ENCODE measurements at regions not wholly inside any gene's neighbourhood (a gene's known extent, or its start where the extent isn't known, plus 50 kb on each side); places are given as distances from the start of the nearest gene placed in this dataset.
A peak's percentile ranks its signal among the peaks of the same experiment; 100 is the strongest.
"Not testable (repeated sequence)": the region's sequence is repeated elsewhere in the genome, so short reads cannot be mapped to it uniquely, and the experiment has no call there.

DNA sequence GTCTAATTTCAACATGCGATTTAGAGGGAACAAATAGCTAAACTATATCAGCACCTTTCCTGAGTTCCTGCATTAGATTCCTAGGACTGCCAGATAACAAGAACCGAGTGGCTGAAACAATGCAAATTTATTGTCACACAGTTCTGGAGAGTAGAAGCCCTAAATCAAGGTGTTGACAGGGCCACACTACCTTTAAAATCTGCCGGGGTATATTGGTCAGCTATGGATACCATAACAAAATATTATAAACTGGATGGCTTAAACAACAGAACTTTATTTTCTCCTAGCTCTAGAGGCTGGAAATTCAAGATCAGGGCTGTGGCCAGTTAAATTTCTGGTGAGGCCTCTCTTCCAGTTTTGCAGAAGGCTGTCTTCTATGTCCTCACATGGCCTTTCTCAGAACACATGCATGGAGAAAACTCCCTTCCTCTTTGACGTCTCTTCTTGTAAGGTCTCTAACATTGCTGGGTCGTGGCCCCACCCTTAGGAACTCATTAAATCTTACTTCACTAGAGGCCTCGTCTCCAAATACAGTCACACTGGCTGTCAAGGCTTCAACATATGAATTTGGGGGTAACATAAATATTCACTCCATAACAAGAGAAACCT is 144.3 kb downstream of the FCRL5 start:
- DNase-seq: no peak

DNA sequence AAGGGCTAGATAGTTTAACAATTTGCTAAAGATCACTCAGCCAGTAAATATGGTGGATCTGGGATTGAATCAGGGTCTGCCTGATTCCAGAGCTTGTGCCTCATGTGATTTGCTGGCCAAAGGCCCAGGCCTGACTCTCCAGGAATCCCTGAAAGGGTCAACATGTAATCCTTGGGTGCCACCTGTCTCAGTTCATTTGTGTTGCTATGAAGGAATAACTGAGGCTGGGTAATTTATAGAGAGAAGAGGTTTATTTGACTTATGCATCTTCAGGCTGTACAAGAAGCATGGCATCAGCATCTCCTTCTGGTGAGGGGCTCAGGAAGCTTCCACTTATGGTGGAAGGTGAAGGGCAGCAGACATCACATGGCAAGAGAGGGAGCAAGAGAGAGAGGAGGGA is 144.9 kb downstream of the FCRL5 start:
- DNase-seq: no peak

DNA sequence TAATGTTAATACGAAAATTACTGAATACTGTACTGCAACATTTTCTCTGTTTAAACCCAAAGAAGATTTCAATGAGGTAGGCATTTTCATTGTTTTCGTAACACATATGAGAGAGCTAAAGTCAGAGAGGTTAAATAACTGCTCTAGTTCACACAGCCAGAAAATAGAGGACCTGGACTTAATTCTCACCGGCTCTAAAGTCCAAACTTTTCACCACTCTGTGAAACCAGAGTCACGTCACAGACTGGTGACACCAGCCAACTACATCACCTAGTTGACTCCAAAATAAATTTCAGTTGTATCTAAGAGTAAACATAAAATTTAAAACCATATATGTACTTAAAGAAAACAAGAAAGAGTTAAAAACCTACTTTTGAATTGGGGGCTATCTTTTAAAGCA is 146.7 kb downstream of the FCRL5 start:
- DNase-seq: no peak

DNA sequence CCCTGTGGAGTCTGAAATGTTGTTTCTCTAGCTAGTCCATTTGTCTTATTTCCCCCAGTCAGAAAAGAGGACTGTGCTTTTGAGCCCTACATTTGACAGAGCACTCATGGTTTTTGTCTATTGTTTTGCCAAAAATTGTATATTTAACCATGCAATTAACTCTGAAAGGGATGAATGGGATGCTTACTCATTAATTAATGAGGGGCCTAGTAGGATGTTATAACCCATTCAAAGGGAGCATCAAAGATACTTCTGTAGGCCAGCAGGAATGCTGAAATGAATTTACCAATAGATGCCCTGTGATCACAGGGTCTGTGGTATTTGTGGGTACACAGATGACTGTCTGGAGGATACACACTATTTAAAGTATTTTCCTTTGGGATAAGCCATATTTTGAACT is 147.7 kb downstream of the FCRL5 start:
- no peak for DNase-seq

DNA sequence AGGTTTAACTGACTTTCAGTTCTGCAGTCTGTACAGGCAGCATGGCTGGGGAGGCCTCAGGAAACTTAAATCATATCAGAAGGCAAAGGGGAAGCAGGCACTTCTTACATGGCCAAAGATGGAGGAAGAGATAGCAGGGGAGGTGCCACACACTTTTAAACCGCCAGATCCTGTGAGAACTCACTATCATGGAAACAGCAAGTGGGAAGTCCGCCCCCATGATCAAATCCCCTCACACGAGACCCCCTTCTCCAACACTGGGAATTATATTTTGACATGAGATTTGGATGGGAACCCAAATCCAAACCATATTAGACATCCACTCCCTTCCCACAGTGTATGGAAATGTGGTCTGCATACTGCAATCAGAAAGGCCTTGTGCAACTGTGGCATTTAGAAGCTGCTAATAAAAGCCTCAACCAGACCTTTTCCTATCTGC is 148.2 kb downstream of the FCRL5 start:
- DNase-seq: peak; percentile 47

DNA sequence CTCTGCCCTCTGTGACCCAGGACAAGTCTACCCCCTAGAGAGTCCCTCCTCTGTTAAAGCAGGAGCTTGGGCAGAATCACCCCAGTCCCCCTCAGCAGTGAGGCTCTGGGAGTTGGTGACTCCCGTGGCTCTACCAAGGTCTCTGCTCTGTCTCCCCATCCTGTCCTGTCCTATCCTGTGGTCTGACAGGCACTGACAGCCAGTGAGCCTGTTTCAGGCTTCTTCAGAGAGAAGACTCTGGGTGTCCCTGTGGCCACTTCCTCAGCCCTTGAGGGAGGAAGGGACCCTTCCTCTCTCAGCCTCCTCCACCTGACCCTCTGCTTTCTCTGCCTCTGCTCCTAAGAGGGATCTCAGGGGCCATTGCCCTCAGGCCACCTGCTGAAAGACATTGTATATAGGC is 148.7 kb downstream of the FCRL5 start:
- DNase-seq: no peak

DNA sequence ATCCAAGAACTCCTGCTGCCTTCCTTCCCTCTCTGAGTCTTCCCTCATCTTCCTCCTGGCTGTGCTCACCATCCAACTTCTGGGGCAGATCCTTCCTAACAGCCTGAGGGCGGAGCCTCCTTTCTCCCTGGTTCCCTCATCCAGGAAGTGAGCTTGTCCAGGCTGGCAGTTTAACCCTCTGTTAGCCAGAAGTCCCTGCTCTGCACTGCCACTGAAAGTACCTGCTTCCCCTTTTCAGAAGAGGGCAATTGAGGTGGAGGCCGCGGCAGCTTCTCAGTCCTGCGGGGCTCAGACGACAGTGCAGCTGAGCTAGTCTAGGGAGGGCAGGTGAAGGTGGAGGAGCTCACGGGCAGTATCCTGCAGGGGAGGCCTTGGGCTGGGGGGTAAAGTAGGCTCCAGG is 149.1 kb downstream of the FCRL5 start:
- DNase-seq: peak; percentile 89

DNA sequence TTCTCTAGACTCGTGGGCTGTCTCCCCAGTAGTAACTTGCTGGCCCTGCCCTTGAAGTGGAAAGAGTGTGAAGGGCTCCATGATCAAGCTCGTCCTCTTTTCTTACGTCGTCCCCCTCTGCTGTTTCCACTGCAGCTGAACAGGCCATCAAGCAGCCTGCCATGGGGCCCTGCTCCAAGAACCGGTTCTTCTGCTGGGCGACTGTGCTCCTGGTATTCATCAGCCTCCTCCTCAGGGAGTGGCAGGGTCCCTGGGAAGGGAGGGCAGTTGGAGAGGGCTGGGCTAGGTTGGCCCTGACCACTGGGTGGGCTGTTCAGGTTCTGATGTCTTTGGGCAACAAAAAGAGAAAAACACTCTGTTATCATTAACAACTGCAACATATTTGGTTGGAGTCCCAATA is 151.5 kb downstream of the FCRL5 start:
- no peak for DNase-seq

DNA sequence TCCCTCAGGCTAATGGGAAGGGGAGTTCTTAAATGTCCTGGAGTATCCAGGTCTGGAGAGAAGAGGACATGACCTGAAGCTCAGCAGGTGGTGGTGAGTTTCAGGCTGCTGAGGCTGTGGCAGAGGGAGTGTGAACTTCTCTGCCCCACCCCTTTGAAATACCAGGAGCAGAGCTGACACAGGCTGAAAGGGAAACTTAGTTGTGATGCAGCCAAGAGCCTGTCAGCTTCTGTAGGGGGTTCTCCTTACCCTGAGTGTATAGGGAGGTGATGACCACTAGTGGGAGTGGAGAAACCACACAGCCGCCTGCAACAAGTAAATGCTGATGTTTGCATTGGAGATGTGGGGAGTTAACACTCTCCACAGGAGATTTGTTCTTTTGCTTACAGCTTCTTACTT is 152.3 kb downstream of the FCRL5 start:
- DNase-seq: peak; percentile 85

DNA sequence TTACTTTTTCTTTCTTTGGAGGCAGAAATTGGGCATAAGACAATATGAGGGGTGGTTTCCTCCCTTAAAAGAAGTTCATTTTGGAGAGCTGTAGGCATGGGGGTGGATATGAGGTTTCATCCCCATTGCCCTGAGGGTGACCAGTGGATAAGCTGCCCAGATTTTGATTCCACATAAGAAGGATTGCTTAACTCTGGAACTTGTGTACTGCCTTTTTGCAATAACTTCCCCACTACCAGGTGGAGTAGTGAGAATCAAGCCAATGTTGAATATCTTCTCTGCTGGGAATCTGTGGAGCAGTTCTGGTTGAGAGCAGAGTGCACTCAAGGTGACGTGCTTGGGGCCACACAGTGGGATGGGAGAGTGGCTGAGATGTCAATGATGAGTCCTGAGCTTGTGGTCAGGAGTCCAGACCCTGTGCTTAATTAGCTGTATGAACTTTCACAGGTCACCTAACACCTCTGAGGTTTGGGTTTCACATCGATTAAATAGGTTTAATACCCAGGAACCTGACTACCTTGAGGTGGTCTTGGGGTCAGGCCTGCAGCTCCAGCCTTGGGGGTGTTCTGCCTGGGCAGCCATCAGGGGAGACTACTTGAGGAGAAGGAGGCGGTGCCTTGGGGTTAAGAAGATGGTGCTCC is 152.9 kb downstream of the FCRL5 start:
- no peak for DNase-seq

DNA sequence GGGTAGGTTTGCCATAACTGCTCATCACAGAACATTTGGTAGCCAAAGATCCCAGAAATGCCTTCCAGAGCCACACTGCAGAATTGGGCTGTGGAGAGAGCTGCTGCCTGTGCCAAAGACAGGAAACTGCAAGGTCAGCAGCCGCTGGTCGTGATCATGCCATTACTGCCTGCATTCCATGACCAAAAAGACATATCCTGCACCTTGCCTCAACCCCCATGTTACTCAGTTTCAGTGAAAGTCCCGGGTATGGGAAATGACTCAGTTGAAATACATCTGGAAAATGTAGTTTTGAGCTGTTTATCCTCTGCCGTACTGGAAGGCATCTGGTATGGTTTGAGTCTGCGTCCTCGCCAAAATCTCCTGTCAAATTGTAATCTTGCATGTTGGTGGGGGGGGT is 161.7 kb downstream of the FCRL5 start:
- DNase-seq: peak; percentile 46

DNA sequence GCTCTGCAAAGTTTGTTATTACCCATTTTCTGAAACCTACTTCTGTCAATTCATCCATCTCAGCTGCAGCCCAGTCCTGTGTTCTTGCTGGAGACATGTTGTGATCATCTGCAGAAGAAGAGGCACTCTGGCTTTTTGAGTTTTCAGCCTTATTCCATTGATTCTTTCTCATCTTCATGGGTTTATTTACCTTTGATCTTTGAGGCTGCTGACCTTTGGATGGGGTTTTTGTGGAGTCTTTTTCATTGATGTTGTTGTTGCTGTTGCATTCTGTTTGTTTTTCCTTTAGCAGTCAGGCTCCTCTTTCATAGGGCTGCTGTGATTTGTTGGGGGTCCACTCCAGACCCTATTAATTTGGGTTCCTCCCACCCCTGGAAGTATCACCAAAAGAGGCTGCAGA is 164.3 kb downstream of the FCRL5 start:
- DNase-seq: no peak

DNA sequence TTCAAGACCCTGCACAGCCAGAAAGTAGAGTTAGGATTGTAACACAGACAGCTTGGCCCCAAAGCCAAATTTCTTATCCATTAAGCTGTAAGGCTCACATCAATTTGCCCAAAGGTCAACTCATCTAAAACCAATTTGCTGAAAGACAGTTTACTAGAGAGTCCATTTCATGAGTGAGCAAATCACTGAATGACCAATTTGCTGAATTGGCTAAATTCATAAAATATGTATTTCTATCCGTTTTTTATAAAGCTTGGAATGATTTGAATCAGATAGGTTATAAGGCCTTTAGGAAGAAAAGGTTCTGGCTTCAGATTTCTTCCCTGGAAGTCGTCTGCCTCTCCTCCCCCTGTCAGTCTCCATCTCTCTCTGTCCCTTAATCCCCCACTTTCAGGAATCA is 168.1 kb downstream of the FCRL5 start:
- DNase-seq: no peak

DNA sequence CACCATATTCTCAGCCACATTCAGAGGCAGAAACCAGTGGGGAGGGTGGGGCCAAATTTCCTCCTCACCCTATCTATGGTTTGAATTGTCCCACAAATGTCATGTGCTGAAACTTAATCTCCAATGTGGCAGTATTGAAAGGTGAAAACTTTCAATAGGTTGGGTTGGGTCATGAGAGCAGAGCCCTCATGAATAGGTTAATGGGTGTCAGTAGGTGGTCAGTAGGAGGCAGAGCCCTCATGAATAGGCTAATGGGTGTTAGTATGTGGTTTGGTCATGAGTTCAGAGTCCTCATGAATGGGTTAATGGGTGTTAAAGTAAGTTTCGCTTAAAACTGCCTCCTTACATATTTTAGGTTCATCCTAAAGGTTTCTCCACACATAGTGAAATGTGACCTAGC is 170.0 kb downstream of the FCRL5 start:
- DNase-seq: no peak

DNA sequence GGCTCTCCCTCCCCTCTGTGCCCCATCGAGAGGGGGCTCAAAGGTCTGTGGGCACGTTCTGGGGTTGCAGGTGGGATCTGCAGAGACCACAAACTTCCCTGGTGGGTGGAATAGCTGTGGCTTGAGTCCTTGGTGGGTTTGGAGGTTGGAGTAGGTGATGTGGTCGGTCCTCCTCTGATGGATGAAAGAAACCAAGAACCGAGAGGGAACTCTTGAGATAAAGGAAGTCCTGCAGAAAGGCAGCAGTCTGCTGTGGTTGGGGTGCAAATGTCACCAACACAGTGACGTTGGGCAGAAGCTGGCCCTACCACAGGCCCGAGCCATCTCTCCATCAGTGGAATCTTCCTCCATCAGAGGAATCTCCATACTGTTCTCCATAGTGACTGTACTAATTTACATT is 171.8 kb downstream of the FCRL5 start:
- DNase-seq: no peak

DNA sequence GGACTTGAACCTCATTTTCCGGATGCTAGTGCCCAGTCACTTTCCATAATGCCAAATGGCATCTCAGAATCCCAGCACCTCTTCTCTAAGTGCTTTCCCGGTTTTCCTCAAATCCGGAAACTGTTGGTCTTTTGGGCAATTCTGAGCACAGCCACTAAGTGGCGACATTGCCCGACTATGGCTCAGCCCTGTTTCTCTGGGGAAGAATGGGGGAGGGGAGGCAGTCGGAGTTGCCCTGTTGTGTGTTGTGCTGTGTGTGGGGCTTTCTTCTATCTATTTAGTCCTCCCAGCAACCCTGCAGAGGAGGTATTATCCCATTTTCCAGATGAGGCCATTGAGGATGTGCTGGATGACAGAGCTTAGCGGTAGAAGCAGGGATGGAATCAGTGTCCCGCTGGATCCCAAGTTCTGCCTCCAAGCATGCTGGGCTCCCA is 175.0 kb downstream of the FCRL5 start:
- DNase-seq: peak; percentile 57

DNA sequence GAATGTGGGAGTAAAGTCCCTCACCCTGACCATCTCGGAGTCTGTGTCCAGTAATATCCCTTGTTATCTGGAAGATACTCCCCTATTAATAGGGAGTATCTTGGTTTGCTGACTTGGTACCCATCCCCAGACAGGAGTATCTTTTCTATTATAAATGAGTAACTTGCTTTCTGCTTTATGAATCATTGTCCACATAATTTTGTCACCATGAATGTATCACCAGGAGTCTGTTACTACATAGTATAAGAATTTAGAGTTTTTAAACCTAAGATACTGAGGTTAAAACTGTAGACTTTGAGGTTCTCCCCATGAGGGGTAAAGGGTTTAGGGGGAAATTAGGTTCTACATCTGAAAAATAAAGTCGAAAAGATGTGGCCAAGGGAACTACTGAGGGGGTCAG is 175.6 kb downstream of the FCRL5 start:
- no peak for DNase-seq

DNA sequence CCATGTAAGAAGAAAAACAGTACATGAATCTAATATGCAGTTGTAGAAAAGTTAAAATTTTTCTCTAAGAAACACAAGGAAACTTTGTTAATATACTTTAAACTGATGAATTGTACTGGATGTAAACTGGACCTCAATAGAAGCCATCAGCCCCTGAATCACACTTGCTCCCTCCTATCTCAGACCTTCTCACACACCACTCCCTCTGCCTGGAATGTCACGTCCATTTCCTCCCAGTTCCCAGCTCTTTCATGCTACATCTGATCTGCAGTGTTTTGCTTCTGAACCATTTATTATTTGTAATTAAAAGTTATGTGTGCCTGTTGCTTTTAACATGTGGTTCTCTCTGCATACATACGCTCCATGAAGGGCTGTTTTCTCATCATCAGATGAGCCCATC is 180.0 kb downstream of the FCRL5 start:
- not testable (repeated sequence) for DNase-seq

DNA sequence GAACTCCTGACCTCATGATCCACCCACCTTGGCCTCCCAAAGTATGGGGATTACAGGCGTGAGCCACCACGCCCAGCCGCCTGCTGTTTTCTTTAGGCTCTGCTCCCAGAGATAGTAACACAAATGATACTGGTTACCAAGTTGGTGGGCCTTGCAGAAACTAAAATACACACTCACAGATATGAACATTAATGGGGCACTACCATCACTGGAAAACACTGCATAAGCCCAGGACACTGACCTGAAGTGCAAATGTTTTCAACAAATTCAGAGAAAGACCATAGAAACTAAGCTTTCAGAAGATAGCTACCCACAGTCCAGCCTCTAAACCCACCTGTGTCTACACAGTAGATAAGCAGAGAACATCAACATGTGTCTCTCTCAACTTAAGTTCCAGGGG is 180.5 kb downstream of the FCRL5 start:
- DNase-seq: no peak

DNA sequence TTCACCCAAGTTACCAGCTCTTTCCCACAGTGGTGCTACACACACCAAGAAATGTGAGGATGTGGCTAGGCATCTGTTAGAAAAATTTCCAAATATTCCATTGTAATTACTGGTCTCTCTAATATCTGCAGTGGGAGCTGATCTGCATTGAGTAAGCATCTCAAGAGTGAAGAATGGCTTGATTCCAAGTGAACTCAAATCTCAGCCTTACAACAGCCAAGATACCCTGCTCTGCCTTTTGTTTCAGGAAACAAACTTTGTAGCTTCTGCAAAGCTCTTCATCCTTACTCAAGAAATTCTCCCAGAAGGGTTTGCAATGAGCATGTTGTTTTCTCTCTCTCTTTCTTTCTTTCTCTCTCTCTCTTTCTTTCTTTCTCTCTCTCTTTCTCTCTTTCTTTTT is 181.1 kb downstream of the FCRL5 start:
- peak; percentile 57 for DNase-seq

DNA sequence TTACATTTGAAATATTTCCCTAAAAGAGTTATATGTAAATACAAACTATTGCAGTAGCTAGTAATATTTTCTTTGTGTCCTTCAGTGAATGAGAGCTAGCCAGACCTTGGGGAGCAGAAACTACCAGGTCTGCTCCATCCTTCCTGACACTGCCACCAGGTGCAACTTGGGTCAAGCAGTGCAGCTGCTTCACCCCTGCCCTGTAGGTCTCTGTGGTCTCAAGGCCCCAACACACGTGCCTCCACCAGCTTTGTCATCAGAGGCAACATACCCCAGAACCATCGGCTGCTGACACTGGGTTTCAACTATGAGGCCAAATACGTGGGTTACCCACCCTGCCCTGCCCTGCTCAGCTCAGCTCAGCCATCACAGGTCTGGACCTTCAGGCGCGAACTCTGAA is 181.6 kb downstream of the FCRL5 start:
- DNase-seq: peak; percentile 94

DNA sequence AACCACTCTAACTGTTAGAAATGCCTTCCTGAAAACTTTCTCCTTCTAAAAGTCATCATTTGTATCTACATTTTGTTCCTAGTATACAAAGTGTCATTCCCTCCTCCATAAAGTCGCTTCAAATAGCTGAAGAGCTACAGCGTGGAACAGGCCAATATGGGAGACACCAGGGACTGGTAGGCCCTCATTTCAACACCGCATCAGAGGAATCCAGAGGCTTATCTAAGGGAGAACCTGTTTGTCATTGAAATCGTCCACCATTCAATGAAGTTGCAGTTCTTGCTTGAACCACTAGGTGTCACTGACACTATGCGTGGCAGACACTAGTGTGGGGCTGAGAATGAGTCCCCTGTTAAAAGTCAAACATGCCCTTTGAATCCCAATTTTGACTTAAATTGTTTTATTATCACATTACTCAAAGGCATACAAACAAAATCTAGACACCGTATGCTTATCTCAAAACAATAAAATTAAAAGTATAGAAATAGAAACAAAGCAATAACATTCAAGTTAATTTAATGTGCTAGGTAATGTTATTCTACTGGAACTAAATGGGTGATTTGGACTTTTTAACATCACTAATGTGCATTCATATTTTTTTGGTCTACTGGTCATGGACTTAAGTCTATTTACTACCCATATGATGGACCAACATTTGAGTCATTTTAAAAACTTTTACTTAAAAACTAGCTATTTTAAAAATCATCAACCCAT is 182.3 kb downstream of the FCRL5 start:
- DNase-seq: peak; percentile 88

DNA sequence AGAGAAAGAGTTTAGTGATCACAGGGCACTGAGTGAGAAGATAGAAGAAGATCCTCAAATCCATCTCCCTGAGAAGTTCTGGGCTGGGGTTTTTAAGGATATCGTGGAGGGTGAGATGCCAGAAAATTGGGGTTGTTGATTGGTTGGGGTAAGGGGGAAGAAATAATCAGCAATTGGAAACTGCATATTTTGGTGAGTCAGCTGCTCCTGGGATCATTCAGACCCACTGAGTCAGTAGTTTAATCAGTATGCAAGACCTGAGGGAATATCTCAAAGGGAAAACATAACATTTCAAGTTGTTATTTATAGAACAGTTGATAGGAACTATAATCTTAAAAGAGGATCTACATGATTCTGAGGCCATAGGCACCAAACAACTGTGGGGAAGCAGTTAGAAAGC is 183.4 kb downstream of the FCRL5 start:
- not testable (repeated sequence) for DNase-seq

DNA sequence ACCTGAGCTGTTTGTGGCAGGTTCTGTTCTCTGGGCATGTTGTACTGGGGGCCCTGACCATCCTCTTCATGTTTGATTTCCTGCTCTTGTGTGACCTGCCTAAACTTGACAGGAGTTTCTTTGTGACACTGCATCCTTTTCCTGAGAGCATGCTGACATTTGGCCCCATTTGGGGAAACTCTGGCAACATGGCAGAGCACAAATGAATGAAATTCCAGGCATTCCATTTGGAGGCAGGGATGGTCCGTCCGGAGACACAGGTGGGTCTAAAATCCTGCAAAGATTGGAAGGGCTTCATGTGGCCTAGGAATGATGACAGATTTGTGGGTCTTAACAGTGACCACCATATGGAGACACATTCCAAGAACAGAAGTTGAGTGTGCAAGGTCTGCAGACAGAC is 184.0 kb downstream of the FCRL5 start:
- DNase-seq: no peak

DNA sequence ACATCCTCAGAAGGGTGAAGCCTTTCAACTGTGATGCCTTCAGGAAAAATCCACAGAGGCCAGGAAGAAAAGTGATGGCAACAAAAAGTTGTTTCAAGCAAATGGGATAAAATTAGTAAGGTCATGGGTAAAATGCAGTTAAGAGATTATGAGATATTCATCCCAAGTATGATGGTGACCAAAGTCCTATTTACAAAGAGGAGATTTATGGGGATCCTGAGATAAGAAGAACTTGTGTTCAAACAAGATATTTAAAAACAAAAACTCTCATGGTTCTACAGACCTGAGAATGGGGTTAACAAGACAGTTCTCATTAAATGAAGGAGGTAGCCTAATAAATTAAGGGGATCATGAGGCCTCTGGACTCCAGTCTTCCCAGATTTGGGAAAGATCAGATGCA is 184.4 kb downstream of the FCRL5 start:
- DNase-seq: no peak

Measured in RPMI8226 (cell line).